Ovary (tissue), 3 donors: ENCODE measurements at regions not wholly inside any gene's neighbourhood (a gene's known extent, or its start where the extent isn't known, plus 50 kb on each side); places are given as distances from the start of the nearest gene placed in this dataset.

ENCODE experiments used
- EP300 ChIP-seq: sonication (generic); formaldehyde crosslinking; IDR thresholded peaks from one replicate; pipeline ENCODE4 v1.6.1; 2017; ENCODE audit warnings: antibody characterized with exemption
- TF ChIP-seq, protein P1 (sequence below), 3 donors: fragments of 450-650 bp in 2 of 3; fragments of 200-600 bp in 1 of 3; IDR thresholded peaks; one replicate each; pipeline versions ENCODE4 v1.5.1 to v1.8.0; 2016 to 2022; ENCODE audit warnings: antibody characterized with exemption in 3 of 3, mild to moderate bottlenecking in 1 of 3
- donor health status: DM: no; HTN: no; CAD: no.

DNA sequence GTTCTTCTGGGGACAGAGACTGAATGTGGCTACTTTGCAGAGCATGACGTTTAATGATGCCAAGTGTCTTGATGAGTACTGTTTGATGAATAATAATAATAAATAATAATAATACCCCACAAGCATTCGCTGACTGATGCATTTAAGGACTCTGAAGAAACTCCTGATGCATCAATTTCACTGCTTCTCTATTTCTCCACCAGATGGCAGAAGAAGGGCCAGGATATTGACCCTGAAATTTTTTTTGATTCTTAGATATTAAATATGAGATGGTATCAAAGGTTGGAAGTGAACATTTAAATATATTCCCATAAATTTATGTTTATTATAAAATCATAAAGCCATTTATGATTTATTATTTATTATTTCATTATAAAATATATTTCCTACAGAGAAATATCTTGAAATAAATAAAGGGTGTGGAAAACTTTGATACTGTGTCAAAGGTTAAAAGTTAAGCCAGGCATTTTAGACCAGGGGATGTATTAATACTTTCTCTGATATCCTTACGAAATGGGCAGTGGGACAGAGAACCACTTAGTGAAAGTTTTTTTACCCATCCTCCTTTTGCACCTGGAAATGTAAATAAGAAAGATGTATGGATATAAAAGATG lies 170.9 kb downstream of the LACC1 start:
- TF ChIP-seq, protein P1, sequence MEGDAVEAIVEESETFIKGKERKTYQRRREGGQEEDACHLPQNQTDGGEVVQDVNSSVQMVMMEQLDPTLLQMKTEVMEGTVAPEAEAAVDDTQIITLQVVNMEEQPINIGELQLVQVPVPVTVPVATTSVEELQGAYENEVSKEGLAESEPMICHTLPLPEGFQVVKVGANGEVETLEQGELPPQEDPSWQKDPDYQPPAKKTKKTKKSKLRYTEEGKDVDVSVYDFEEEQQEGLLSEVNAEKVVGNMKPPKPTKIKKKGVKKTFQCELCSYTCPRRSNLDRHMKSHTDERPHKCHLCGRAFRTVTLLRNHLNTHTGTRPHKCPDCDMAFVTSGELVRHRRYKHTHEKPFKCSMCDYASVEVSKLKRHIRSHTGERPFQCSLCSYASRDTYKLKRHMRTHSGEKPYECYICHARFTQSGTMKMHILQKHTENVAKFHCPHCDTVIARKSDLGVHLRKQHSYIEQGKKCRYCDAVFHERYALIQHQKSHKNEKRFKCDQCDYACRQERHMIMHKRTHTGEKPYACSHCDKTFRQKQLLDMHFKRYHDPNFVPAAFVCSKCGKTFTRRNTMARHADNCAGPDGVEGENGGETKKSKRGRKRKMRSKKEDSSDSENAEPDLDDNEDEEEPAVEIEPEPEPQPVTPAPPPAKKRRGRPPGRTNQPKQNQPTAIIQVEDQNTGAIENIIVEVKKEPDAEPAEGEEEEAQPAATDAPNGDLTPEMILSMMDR (IDR thresholded peaks at IDR 0.05) = peak; percentile 41 to 76 (median 61)
- TF ChIP-seq EP300 = no peak
